ENCODE measurements at regions not wholly inside any gene's neighbourhood (a gene's known extent, or its start where the extent isn't known, plus 50 kb on each side); places are given as distances from the start of the nearest gene placed in this dataset.
"Not testable (repeated sequence)": the region's sequence is repeated elsewhere in the genome, so short reads cannot be mapped to it uniquely, and the experiment has no call there.

- H3K4me1 ChIP-seq (ENCODE audit: control insufficient read depth in 2 of 2, insufficient read depth in 2 of 2, low read length in 2 of 2) = no peaks in the 10 kb centered on the region
- no peak overlapping the region for H3K27ac ChIP-seq (ENCODE audit: low read depth in 2 of 2, low read length in 2 of 2)
- no peaks in the 10 kb centered on the region for H3K36me3 ChIP-seq (ENCODE audit: control insufficient read depth in 2 of 2, insufficient read depth in 2 of 2, low read length in 2 of 2)
- H3K9me3 ChIP-seq (ENCODE audit: control insufficient read depth in 2 of 2, low read length in 2 of 2) = no peaks in the 10 kb centered on the region
- H3K27me3 ChIP-seq (ENCODE audit: control insufficient read depth in 2 of 2, insufficient read depth in 2 of 2, low read length in 2 of 2) = no peaks in the 10 kb centered on the region
- H3K9ac ChIP-seq (ENCODE audit: low read depth in 1 of 2, low read length in 2 of 2) = no peak overlapping the region
- H3K4me3 ChIP-seq (ENCODE audit: low read length in 2 of 2) = no peak overlapping the region
Measured at GRCh38 chr11:70894566-70895365, 357.6 kb downstream of the SHANK2 start.

- Histone ChIP-seq H3K36me3 (ENCODE audit: control insufficient read depth in 2 of 2, insufficient read depth in 2 of 2, low read length in 2 of 2) (no peaks in the 10 kb centered on the region), H3K4me1 (ENCODE audit: control insufficient read depth in 2 of 2, insufficient read depth in 2 of 2, low read length in 2 of 2) (no peaks in the 10 kb centered on the region), H3K27me3 (ENCODE audit: control insufficient read depth in 2 of 2, insufficient read depth in 2 of 2, low read length in 2 of 2) (no peaks in the 10 kb centered on the region), H3K27ac (ENCODE audit: low read depth in 2 of 2, low read length in 2 of 2) (no peak overlapping the region), H3K4me3 (ENCODE audit: low read length in 2 of 2) (no peak overlapping the region), H3K9ac (ENCODE audit: low read depth in 1 of 2, low read length in 2 of 2) (no peak overlapping the region), H3K9me3 (ENCODE audit: control insufficient read depth in 2 of 2, low read length in 2 of 2) (no peaks in the 10 kb centered on the region)
Measured at GRCh38 chr11:70895366-70895670, 357.1 kb downstream of the SHANK2 start.

GRCh38 chr11:70897429-70897828 is 354.9 kb downstream of the SHANK2 start:
- Histone ChIP-seq H3K4me1 (ENCODE audit: control insufficient read depth in 2 of 2, insufficient read depth in 2 of 2, low read length in 2 of 2) (no peaks in the 10 kb centered on the region), H3K36me3 (ENCODE audit: control insufficient read depth in 2 of 2, insufficient read depth in 2 of 2, low read length in 2 of 2) (no peaks in the 10 kb centered on the region), H3K27ac (ENCODE audit: low read depth in 2 of 2, low read length in 2 of 2) (no peak overlapping the region), H3K9me3 (ENCODE audit: control insufficient read depth in 2 of 2, low read length in 2 of 2) (no peaks in the 10 kb centered on the region), H3K4me3 (ENCODE audit: low read length in 2 of 2) (no peak overlapping the region), H3K9ac (ENCODE audit: low read depth in 1 of 2, low read length in 2 of 2) (no peak overlapping the region), H3K27me3 (ENCODE audit: control insufficient read depth in 2 of 2, insufficient read depth in 2 of 2, low read length in 2 of 2) (no peaks in the 10 kb centered on the region)

- Histone ChIP-seq H3K9ac (ENCODE audit: low read depth in 1 of 2, low read length in 2 of 2) (no peak overlapping the region), H3K27ac (ENCODE audit: low read depth in 2 of 2, low read length in 2 of 2) (no peak overlapping the region), H3K27me3 (ENCODE audit: control insufficient read depth in 2 of 2, insufficient read depth in 2 of 2, low read length in 2 of 2) (no peaks in the 10 kb centered on the region), H3K4me1 (ENCODE audit: control insufficient read depth in 2 of 2, insufficient read depth in 2 of 2, low read length in 2 of 2) (no peaks in the 10 kb centered on the region), H3K36me3 (ENCODE audit: control insufficient read depth in 2 of 2, insufficient read depth in 2 of 2, low read length in 2 of 2) (no peaks in the 10 kb centered on the region), H3K9me3 (ENCODE audit: control insufficient read depth in 2 of 2, low read length in 2 of 2) (no peaks in the 10 kb centered on the region), H3K4me3 (ENCODE audit: low read length in 2 of 2) (no peak overlapping the region)
Measured at GRCh38 chr11:70899616-70900015, 352.8 kb downstream of the SHANK2 start.

- Histone ChIP-seq H3K36me3 (ENCODE audit: control insufficient read depth in 2 of 2, insufficient read depth in 2 of 2, low read length in 2 of 2) (no peaks in the 10 kb centered on the region), H3K27me3 (ENCODE audit: control insufficient read depth in 2 of 2, insufficient read depth in 2 of 2, low read length in 2 of 2) (no peaks in the 10 kb centered on the region), H3K9me3 (ENCODE audit: control insufficient read depth in 2 of 2, low read length in 2 of 2) (no peaks in the 10 kb centered on the region), H3K9ac (ENCODE audit: low read depth in 1 of 2, low read length in 2 of 2) (no peak overlapping the region), H3K27ac (ENCODE audit: low read depth in 2 of 2, low read length in 2 of 2) (no peak overlapping the region), H3K4me1 (ENCODE audit: control insufficient read depth in 2 of 2, insufficient read depth in 2 of 2, low read length in 2 of 2) (no peaks in the 10 kb centered on the region), H3K4me3 (ENCODE audit: low read length in 2 of 2) (no peak overlapping the region)
Measured at GRCh38 chr11:70900540-70900939, 351.8 kb downstream of the SHANK2 start.

GRCh38 chr11:70901951-70902521 is 350.3 kb downstream of the SHANK2 start:
- H3K4me1 ChIP-seq (ENCODE audit: control insufficient read depth in 2 of 2, insufficient read depth in 2 of 2, low read length in 2 of 2) = no peaks in the 10 kb centered on the region
- H3K27ac ChIP-seq (ENCODE audit: low read depth in 2 of 2, low read length in 2 of 2) = no peak overlapping the region
- H3K9me3 ChIP-seq (ENCODE audit: control insufficient read depth in 2 of 2, low read length in 2 of 2) = no peaks in the 10 kb centered on the region
- H3K9ac ChIP-seq (ENCODE audit: low read depth in 1 of 2, low read length in 2 of 2) = no peak overlapping the region
- no peak overlapping the region for H3K4me3 ChIP-seq (ENCODE audit: low read length in 2 of 2)
- H3K36me3 ChIP-seq (ENCODE audit: control insufficient read depth in 2 of 2, insufficient read depth in 2 of 2, low read length in 2 of 2) = no peaks in the 10 kb centered on the region
- H3K27me3 ChIP-seq (ENCODE audit: control insufficient read depth in 2 of 2, insufficient read depth in 2 of 2, low read length in 2 of 2) = no peaks in the 10 kb centered on the region

GRCh38 chr11:70903229-70903628 is 349.1 kb downstream of the SHANK2 start:
- not testable (repeated sequence) for H3K4me3 ChIP-seq (ENCODE audit: low read length in 2 of 2); H3K9ac ChIP-seq (ENCODE audit: low read depth in 1 of 2, low read length in 2 of 2); H3K27ac ChIP-seq (ENCODE audit: low read depth in 2 of 2, low read length in 2 of 2); H3K4me1 ChIP-seq (ENCODE audit: control insufficient read depth in 2 of 2, insufficient read depth in 2 of 2, low read length in 2 of 2); H3K9me3 ChIP-seq (ENCODE audit: control insufficient read depth in 2 of 2, low read length in 2 of 2); H3K27me3 ChIP-seq (ENCODE audit: control insufficient read depth in 2 of 2, insufficient read depth in 2 of 2, low read length in 2 of 2); H3K36me3 ChIP-seq (ENCODE audit: control insufficient read depth in 2 of 2, insufficient read depth in 2 of 2, low read length in 2 of 2)

- Histone ChIP-seq H3K9me3 (ENCODE audit: control insufficient read depth in 2 of 2, low read length in 2 of 2) (no peaks in the 10 kb centered on the region), H3K9ac (ENCODE audit: low read depth in 1 of 2, low read length in 2 of 2) (no peak overlapping the region), H3K4me1 (ENCODE audit: control insufficient read depth in 2 of 2, insufficient read depth in 2 of 2, low read length in 2 of 2) (no peaks in the 10 kb centered on the region), H3K27ac (ENCODE audit: low read depth in 2 of 2, low read length in 2 of 2) (no peak overlapping the region), H3K4me3 (ENCODE audit: low read length in 2 of 2) (no peak overlapping the region), H3K36me3 (ENCODE audit: control insufficient read depth in 2 of 2, insufficient read depth in 2 of 2, low read length in 2 of 2) (no peaks in the 10 kb centered on the region), H3K27me3 (ENCODE audit: control insufficient read depth in 2 of 2, insufficient read depth in 2 of 2, low read length in 2 of 2) (no peaks in the 10 kb centered on the region)
Measured at GRCh38 chr11:70906101-70906500, 346.3 kb downstream of the SHANK2 start.

- no peaks in the 10 kb centered on the region for H3K27me3 ChIP-seq (ENCODE audit: control insufficient read depth in 2 of 2, insufficient read depth in 2 of 2, low read length in 2 of 2)
- H3K9me3 ChIP-seq (ENCODE audit: control insufficient read depth in 2 of 2, low read length in 2 of 2) = no peaks in the 10 kb centered on the region
- no peak overlapping the region for H3K4me3 ChIP-seq (ENCODE audit: low read length in 2 of 2)
- no peak overlapping the region for H3K9ac ChIP-seq (ENCODE audit: low read depth in 1 of 2, low read length in 2 of 2)
- H3K27ac ChIP-seq (ENCODE audit: low read depth in 2 of 2, low read length in 2 of 2) = no peak overlapping the region
- H3K36me3 ChIP-seq (ENCODE audit: control insufficient read depth in 2 of 2, insufficient read depth in 2 of 2, low read length in 2 of 2) = no peaks in the 10 kb centered on the region
- H3K4me1 ChIP-seq (ENCODE audit: control insufficient read depth in 2 of 2, insufficient read depth in 2 of 2, low read length in 2 of 2) = no peaks in the 10 kb centered on the region
Measured at GRCh38 chr11:70908223-70908622, 344.2 kb downstream of the SHANK2 start.

GRCh38 chr11:70910835-70911234 is 341.5 kb downstream of the SHANK2 start:
- H3K4me3 ChIP-seq (ENCODE audit: low read length in 2 of 2) = no peak overlapping the region
- peaks cover 4 to 7% of the 10 kb centered on the region in 2 donors for H3K4me1 ChIP-seq (ENCODE audit: control insufficient read depth in 2 of 2, insufficient read depth in 2 of 2, low read length in 2 of 2)
- H3K36me3 ChIP-seq (ENCODE audit: control insufficient read depth in 2 of 2, insufficient read depth in 2 of 2, low read length in 2 of 2) = no peaks in the 10 kb centered on the region
- H3K27ac ChIP-seq (ENCODE audit: low read depth in 2 of 2, low read length in 2 of 2) = no peak overlapping the region
- no peaks in the 10 kb centered on the region for H3K9me3 ChIP-seq (ENCODE audit: control insufficient read depth in 2 of 2, low read length in 2 of 2)
- H3K9ac ChIP-seq (ENCODE audit: low read depth in 1 of 2, low read length in 2 of 2) = no peak overlapping the region
- no peaks in the 10 kb centered on the region for H3K27me3 ChIP-seq (ENCODE audit: control insufficient read depth in 2 of 2, insufficient read depth in 2 of 2, low read length in 2 of 2)
